SH-SY5Y (cell line): ENCODE measurements at regions not wholly inside any gene's neighbourhood (a gene's known extent, or its start where the extent isn't known, plus 50 kb on each side); places are given as distances from the start of the nearest gene placed in this dataset.

Source experiments
- GATA2 ChIP-seq: IDR thresholded peaks from 2 replicates; pipeline ENCODE4 v1.6.1; 2011; ENCODE audit warnings: mild to moderate bottlenecking, low read depth, low read length
- GATA3 ChIP-seq: IDR thresholded peaks from 2 replicates; pipeline ENCODE4 v1.6.1; 2011; ENCODE audit warnings: low read depth, mild to moderate bottlenecking, low read length, moderate library complexity

- TF ChIP-seq GATA3 (no peak), GATA2 (no peak)
Measured at GRCh38 chr1:79595931-79596330, 589.4 kb upstream of the ADGRL4 start.
